Panc1 (cell line): ENCODE measurements at regions not wholly inside any gene's neighbourhood (a gene's known extent, or its start where the extent isn't known, plus 50 kb on each side); places are given as distances from the start of the nearest gene placed in this dataset.

ENCODE experiments used
- ATAC-seq: fragments of 200-7000 bp; cut with Tn5 transposase; 2 replicates; pipeline ENCODE4 v1.9.1; 2020; ENCODE audit warnings: mild to moderate bottlenecking, moderate library complexity
- BruUV-seq: library from RNA; stranded (reverse); fragments of 400-500 nt; replicated peaks from 2 replicates; lab custom pipeline; 2021; lab: Mats Ljungman, UMichigan
- CTCF ChIA-PET: fragments of 300-600 bp; sonication (Branson Sonifier 250); formaldehyde crosslinking; loops from one replicate; lab custom pipeline; 2022; ENCODE audit warnings: antibody characterized with exemption; lab: Charles Lee
- POLR2A ChIA-PET: fragments of 300-600 bp; sonication (Branson Sonifier 250); formaldehyde crosslinking; loops from one replicate; lab custom pipeline; 2022; ENCODE audit warnings: antibody characterized with exemption; lab: Charles Lee
- DNase-seq: peaks from one replicate; pipeline ENCODE4 v3.0.0-alpha.2; 2010; ENCODE audit warnings: low read depth, low spot score
- H3K27ac ChIP-seq: 2 replicates; pipeline ENCODE4 v1.5.1; 2011; ENCODE audit warnings: mild to moderate bottlenecking, low read length, inconsistent platforms
- H3K27me3 ChIP-seq: fragments of 200-500 bp; sonication (Bioruptor generic); 2 replicates; pipeline ENCODE4 v1.6.0; 2014; ENCODE audit warnings: low read length, inconsistent platforms; ENCODE audit not compliant: control insufficient read depth, insufficient read depth
- H3K36me3 ChIP-seq: fragments of 200-500 bp; sonication (Bioruptor generic); 2 replicates; pipeline ENCODE4 v1.5.1; 2014; ENCODE audit warnings: inconsistent platforms, mild to moderate bottlenecking, low read length, moderate library complexity; ENCODE audit not compliant: control insufficient read depth, insufficient read depth
- H3K4me1 ChIP-seq: 2 replicates; pipeline ENCODE4 v1.5.1; 2011; ENCODE audit warnings: inconsistent platforms, mild to moderate bottlenecking, low read length, moderate library complexity; ENCODE audit not compliant: control insufficient read depth, insufficient read depth
- H3K4me3 ChIP-seq, 2 experiments: 2 replicates each; pipeline ENCODE4 v1.5.1; 2011 to 2012; ENCODE audit warnings: low read depth in 2 of 2, low read length in 2 of 2, mild to moderate bottlenecking in 2 of 2, inconsistent platforms in 1 of 2, moderate library complexity in 1 of 2
- H3K9me3 ChIP-seq: fragments of 200-500 bp; sonication (Bioruptor generic); 2 replicates; pipeline ENCODE4 v1.5.1; 2014; ENCODE audit warnings: low read depth, mild to moderate bottlenecking, inconsistent platforms, low read length, moderate library complexity; ENCODE audit not compliant: control insufficient read depth, insufficient read depth
- CTCF ChIP-seq: fragments of 450-650 bp; IDR thresholded peaks from 2 replicates; pipeline ENCODE4 v1.5.1; 2017; ENCODE audit warnings: mild to moderate bottlenecking
- POLR2AphosphoS5 ChIP-seq: IDR thresholded peaks from 2 replicates; pipeline ENCODE4 v1.6.1; 2012; ENCODE audit warnings: mild to moderate bottlenecking, low read depth, low read length, moderate library complexity
- REST ChIP-seq, 2 experiments: IDR thresholded peaks; 2 replicates each; pipeline ENCODE4 v1.6.1; 2011 to 2012; ENCODE audit warnings: low read depth in 2 of 2, control low read depth in 1 of 2, low read length in 1 of 2, mild to moderate bottlenecking in 1 of 2, moderate library complexity in 1 of 2; ENCODE audit not compliant: insufficient read depth in 1 of 2
- SIN3A ChIP-seq: IDR thresholded peaks from 2 replicates; pipeline ENCODE4 v1.6.1; 2012; ENCODE audit warnings: low read depth, mild to moderate bottlenecking, low read length, moderate library complexity, borderline replicate concordance; ENCODE audit not compliant: insufficient read depth
- TCF7L2 ChIP-seq: IDR thresholded peaks from 2 replicates; pipeline ENCODE4 v1.6.1; 2011; ENCODE audit warnings: mild to moderate bottlenecking, low read depth, low read length, inconsistent platforms
- in situ Hi-C: cut with HindIII; loops from 2 replicates; pipeline ENCODE4 v1.10.0; 2016; ENCODE audit warnings: low sequenced_read_pairs, low pct_unique_long_range_greater_than_20kb
- intact Hi-C: fragments of 100-400 bp; cut with micrococcal nuclease; formaldehyde crosslinking; loops from one replicate; pipeline ENCODE4 v1.10.0; 2022; ENCODE audit not compliant: unreplicated experiment

GRCh38 chr10:78395162-78395561, 361.5 kb downstream of the RPS24 start:
- in situ Hi-C loops, result no loop called here
- intact Hi-C loops, result no loop called here
- TF ChIP-seq CTCF, result no peak
- no peak for TF ChIP-seq POLR2AphosphoS5
- TF ChIP-seq TCF7L2, result no peak
- no peak for TF ChIP-seq REST (IDR thresholded peaks at IDR 0.05; ENCODE audit: insufficient read depth in 1 of 2, low read depth in 2 of 2, low read length in 1 of 2)
- TF ChIP-seq SIN3A, result no peak
- Histone ChIP-seq H3K9me3 (no peaks in the 10 kb centered on the region), H3K4me1 (no peaks in the 10 kb centered on the region), H3K36me3 (no peaks in the 10 kb centered on the region), H3K27ac (no peak overlapping the region), H3K27me3 (peaks cover 14% of the 10 kb centered on the region), H3K4me3 (no peak overlapping the region)
- POLR2A ChIA-PET, result no interaction called here
- CTCF ChIA-PET, result no interaction called here
- ATAC-seq (no peak), DNase-seq (no peak)
- no TSS peak for BruUV-seq

GRCh38 chr10:78396754-78397153, 363.1 kb downstream of the RPS24 start:
- in situ Hi-C loops (no loop called here), intact Hi-C loops (no loop called here)
- no peak for DNase-seq
- Histone ChIP-seq H3K27me3 (peaks cover 7% of the 10 kb centered on the region), H3K9me3 (no peaks in the 10 kb centered on the region), H3K4me1 (no peaks in the 10 kb centered on the region), H3K36me3 (no peaks in the 10 kb centered on the region), H3K4me3 (no peak overlapping the region), H3K27ac (no peak overlapping the region)
- no TSS peak for BruUV-seq
- no peak for ATAC-seq
- ChIA-PET CTCF (interaction anchor here (0.7 kb wide), 1 partner anchor 32 kb away, joined by 3 read pairs; no protein-coding TSS in a partner anchor), POLR2A (interaction anchor here (0.6 kb wide), 1 partner anchor 1166 kb away, joined by 4 read pairs; no protein-coding TSS in a partner anchor)
- TF ChIP-seq CTCF (no peak), POLR2AphosphoS5 (no peak), TCF7L2 (no peak), SIN3A (no peak), REST (IDR thresholded peaks at IDR 0.05; ENCODE audit: insufficient read depth in 1 of 2, low read depth in 2 of 2, low read length in 1 of 2) (no peak)
